DOHH2 (cell line): ENCODE measurements at regions not wholly inside any gene's neighbourhood (a gene's known extent, or its start where the extent isn't known, plus 50 kb on each side); places are given as distances from the start of the nearest gene placed in this dataset.

Source experiments
- H3F3A ChIP-seq: fragments of 200-600 bp; sonication (generic), shearing (Covaris generic); 2 replicates; pipeline ENCODE4 v1.6.0; 2016; ENCODE audit warnings: antibody characterized with exemption, mild to moderate bottlenecking; ENCODE audit not compliant: control insufficient read depth, insufficient read depth
- H3K27ac ChIP-seq: fragments of 200-600 bp; sonication (generic); 2 replicates; pipeline ENCODE4 v1.5.1; 2014; ENCODE audit warnings: low read depth, mild to moderate bottlenecking, low read length, moderate library complexity
- H3K27me3 ChIP-seq: fragments of 200-600 bp; sonication (generic); 2 replicates; pipeline ENCODE4 v1.6.1; 2014; ENCODE audit warnings: mild to moderate bottlenecking, low read length, mixed read lengths; ENCODE audit not compliant: control insufficient read depth
- H3K36me3 ChIP-seq: fragments of 200-600 bp; sonication (generic); 2 replicates; pipeline ENCODE4 v1.6.1; 2014; ENCODE audit warnings: mild to moderate bottlenecking, low read length, moderate library complexity, mixed read lengths; ENCODE audit not compliant: control insufficient read depth
- H3K4me1 ChIP-seq: fragments of 200-600 bp; sonication (generic); 2 replicates; pipeline ENCODE4 v1.6.1; 2014; ENCODE audit warnings: mild to moderate bottlenecking, low read length, mixed read lengths; ENCODE audit not compliant: control insufficient read depth
- H3K4me2 ChIP-seq: fragments of 200-600 bp; sonication (generic); 2 replicates; pipeline ENCODE4 v1.6.0; 2014; ENCODE audit warnings: mild to moderate bottlenecking, low read length, moderate library complexity
- H3K4me3 ChIP-seq: fragments of 200-600 bp; sonication (generic); 2 replicates; pipeline ENCODE4 v1.5.1; 2014; ENCODE audit warnings: mild to moderate bottlenecking, low read length, mixed read lengths
- H3K79me2 ChIP-seq: fragments of 200-600 bp; sonication (generic); 2 replicates; pipeline ENCODE4 v1.6.1; 2014; ENCODE audit warnings: mild to moderate bottlenecking, low read length, mixed read lengths; ENCODE audit not compliant: control insufficient read depth
- H3K9me2 ChIP-seq: fragments of 200-600 bp; sonication (generic); replicated peaks from 2 replicates; pipeline ENCODE4 v1.6.1; 2014; ENCODE audit warnings: mild to moderate bottlenecking, low read length, mixed read lengths; ENCODE audit not compliant: control insufficient read depth
- H3K9me3 ChIP-seq: fragments of 200-600 bp; sonication (generic); 2 replicates; pipeline ENCODE4 v1.6.1; 2014; ENCODE audit warnings: antibody characterized with exemption, low read length, mixed read lengths; ENCODE audit not compliant: control insufficient read depth, insufficient read depth
- H4K20me1 ChIP-seq: fragments of 200-600 bp; sonication (generic); 2 replicates; pipeline ENCODE4 v1.6.0; 2014; ENCODE audit warnings: low read depth, mild to moderate bottlenecking, antibody characterized with exemption, low read length, moderate library complexity; ENCODE audit not compliant: control insufficient read depth, insufficient read depth
- EZH2phosphoT487 ChIP-seq: fragments of 200-600 bp; sonication (generic); IDR thresholded peaks from 2 replicates; pipeline ENCODE4 v1.6.1; 2017; ENCODE audit warnings: borderline replicate concordance, mild to moderate bottlenecking, antibody characterized with exemption, low read length, moderate library complexity, mixed read lengths
- TF ChIP-seq, protein P1 (sequence below): fragments of 200-600 bp; sonication (generic); IDR thresholded peaks from one replicate; pipeline ENCODE4 v1.5.1; 2014; ENCODE audit warnings: antibody characterized with exemption, mild to moderate bottlenecking, low read depth, low read length; ENCODE audit not compliant: poor library complexity, severe bottlenecking

DNA sequence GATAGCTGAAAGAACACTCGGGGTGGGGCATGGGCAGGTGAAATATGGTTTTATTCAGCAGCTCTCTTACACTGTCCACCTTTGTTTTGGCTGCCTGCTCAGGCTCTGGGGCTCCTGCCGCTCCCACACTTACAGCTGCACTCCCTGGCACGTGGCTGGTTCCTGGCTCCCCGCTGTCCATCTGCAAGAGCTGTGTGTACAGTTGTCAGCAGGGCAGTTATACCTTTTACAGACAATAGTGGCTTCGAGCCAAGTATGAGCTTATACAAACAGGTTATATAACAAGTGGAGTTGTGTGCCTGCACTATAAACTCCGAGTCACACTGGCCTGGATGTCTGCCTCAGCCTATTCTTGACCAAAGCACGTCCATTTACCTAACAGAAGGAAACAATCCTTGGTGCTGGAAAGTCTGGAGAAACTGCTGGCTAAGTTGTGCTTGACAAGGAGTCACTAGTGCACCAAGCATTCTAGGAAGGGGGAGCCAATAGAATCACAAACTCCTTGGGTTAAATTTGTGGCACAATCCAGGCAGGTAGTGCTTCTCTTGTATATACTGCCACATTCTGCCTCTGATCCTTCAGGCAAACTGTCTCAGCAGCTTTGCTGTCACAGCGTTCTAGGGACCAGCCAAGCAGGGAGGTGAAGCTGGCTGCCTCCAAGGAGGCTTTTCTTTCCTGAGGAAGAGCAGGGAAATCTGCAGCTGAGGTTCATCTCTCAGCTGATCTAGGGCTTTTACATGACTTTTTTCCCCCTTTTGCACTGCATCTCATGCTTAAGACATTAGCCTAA, 68.2 kb downstream of the NHLRC3 start:
- Histone ChIP-seq H3K9me2 (no peaks in the 10 kb centered on the region), H3K4me1 (no peaks in the 10 kb centered on the region)

DNA sequence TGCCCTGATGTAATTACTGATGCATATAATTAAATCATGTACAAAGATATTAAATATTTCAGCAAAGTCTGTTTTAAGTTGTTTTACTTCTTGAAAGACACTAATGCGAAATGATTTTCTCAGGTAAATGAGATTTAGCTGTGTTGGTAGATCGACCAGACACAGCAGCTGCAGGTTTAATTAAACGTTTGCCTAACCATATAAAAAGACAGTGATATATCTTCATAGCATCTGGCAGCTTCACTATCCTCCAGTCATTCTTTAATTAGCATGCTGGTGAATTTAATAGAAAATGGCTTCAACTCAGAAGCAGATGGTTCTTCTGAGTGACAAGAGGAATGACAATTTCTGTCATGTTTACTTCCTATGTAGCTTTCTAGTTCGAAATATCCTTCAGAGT, 69.3 kb downstream of the NHLRC3 start:
- no peaks in the 10 kb centered on the region for H3K4me1 ChIP-seq

More for the DNA sequence above, 68.2 kb downstream of the NHLRC3 start:
- no peaks in the 10 kb centered on the region for H4K20me1 ChIP-seq
- no peaks in the 10 kb centered on the region for H3K79me2 ChIP-seq
- no peak overlapping the region for H3K4me3 ChIP-seq
- no peaks in the 10 kb centered on the region for H3F3A ChIP-seq
- H3K27ac ChIP-seq = no peak overlapping the region
- H3K9me3 ChIP-seq = no peaks in the 10 kb centered on the region
- H3K36me3 ChIP-seq = no peaks in the 10 kb centered on the region
- no peak for TF ChIP-seq EZH2phosphoT487
- TF ChIP-seq, protein P1, sequence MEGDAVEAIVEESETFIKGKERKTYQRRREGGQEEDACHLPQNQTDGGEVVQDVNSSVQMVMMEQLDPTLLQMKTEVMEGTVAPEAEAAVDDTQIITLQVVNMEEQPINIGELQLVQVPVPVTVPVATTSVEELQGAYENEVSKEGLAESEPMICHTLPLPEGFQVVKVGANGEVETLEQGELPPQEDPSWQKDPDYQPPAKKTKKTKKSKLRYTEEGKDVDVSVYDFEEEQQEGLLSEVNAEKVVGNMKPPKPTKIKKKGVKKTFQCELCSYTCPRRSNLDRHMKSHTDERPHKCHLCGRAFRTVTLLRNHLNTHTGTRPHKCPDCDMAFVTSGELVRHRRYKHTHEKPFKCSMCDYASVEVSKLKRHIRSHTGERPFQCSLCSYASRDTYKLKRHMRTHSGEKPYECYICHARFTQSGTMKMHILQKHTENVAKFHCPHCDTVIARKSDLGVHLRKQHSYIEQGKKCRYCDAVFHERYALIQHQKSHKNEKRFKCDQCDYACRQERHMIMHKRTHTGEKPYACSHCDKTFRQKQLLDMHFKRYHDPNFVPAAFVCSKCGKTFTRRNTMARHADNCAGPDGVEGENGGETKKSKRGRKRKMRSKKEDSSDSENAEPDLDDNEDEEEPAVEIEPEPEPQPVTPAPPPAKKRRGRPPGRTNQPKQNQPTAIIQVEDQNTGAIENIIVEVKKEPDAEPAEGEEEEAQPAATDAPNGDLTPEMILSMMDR = no peak
- H3K4me2 ChIP-seq = no peak overlapping the region
- peaks cover 13% of the 10 kb centered on the region for H3K27me3 ChIP-seq

DNA sequence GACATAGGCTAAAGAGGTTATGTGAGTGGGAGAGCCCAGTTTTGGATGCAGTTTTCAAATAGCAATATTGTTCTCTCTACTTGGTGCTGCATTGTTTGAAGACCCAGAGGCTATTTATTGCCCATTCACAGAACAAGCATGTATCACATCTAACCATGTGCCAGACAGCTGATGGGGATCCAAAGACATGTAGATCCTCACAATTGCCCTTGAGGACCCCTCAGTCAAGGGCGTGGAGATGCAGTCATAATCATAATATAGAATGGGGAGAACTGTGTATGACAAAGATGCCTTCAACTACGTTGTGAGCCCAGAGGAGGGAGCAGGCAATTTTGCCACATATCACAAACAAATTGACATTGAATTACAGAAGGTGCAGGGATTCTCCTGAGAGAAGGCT, 70.5 kb downstream of the NHLRC3 start:
- Histone ChIP-seq H3K36me3 (no peaks in the 10 kb centered on the region), H3K27me3 (peaks cover 13% of the 10 kb centered on the region), H3K9me2 (no peaks in the 10 kb centered on the region), H3F3A (no peaks in the 10 kb centered on the region), H4K20me1 (no peaks in the 10 kb centered on the region), H3K4me1 (no peaks in the 10 kb centered on the region), H3K4me3 (no peak overlapping the region), H3K79me2 (no peaks in the 10 kb centered on the region), H3K27ac (no peak overlapping the region), H3K4me2 (no peak overlapping the region), H3K9me3 (no peaks in the 10 kb centered on the region)
- TF ChIP-seq, protein P1 = no peak
- TF ChIP-seq EZH2phosphoT487 = no peak

More for the DNA sequence above, 69.3 kb downstream of the NHLRC3 start:
- H3K79me2 ChIP-seq = no peaks in the 10 kb centered on the region
- TF ChIP-seq, protein P1 = no peak
- no peak for TF ChIP-seq EZH2phosphoT487
- H3K4me2 ChIP-seq = no peak overlapping the region
- H3F3A ChIP-seq = no peaks in the 10 kb centered on the region
- no peak overlapping the region for H3K4me3 ChIP-seq
- no peaks in the 10 kb centered on the region for H4K20me1 ChIP-seq
- no peaks in the 10 kb centered on the region for H3K9me2 ChIP-seq
- H3K27me3 ChIP-seq = peaks cover 13% of the 10 kb centered on the region
- H3K27ac ChIP-seq = no peak overlapping the region
- H3K36me3 ChIP-seq = no peaks in the 10 kb centered on the region
- no peaks in the 10 kb centered on the region for H3K9me3 ChIP-seq
